ENCODE measurements at regions not wholly inside any gene's neighbourhood (a gene's known extent, or its start where the extent isn't known, plus 50 kb on each side); places are given as distances from the start of the nearest gene placed in this dataset.

GRCh38 chr11:29783506-29783905, 233.3 kb downstream of the KCNA4 start:
- no peak for DNase-seq (ENCODE audit: extremely low read depth in 1 of 2, low read depth in 1 of 2)

- no peak for DNase-seq (ENCODE audit: extremely low read depth in 1 of 2, low read depth in 1 of 2)
Observed at GRCh38 chr11:29782447-29782846, 234.4 kb downstream of the KCNA4 start.

- no peak for DNase-seq (ENCODE audit: extremely low read depth in 1 of 2, low read depth in 1 of 2)
Observed at GRCh38 chr11:29781268-29781667, 235.6 kb downstream of the KCNA4 start.

- DNase-seq (ENCODE audit: extremely low read depth in 1 of 2, low read depth in 1 of 2), result no peak
Observed at GRCh38 chr11:29780756-29781155, 236.1 kb downstream of the KCNA4 start.

GRCh38 chr11:29773656-29774264, 243.1 kb downstream of the KCNA4 start:
- DNase-seq (ENCODE audit: extremely low read depth in 1 of 2, low read depth in 1 of 2), result no peak

GRCh38 chr11:29756871-29757270, 260.0 kb downstream of the KCNA4 start:
- no peak for DNase-seq (ENCODE audit: extremely low read depth in 1 of 2, low read depth in 1 of 2)

GRCh38 chr11:29755474-29755873, 261.4 kb downstream of the KCNA4 start:
- no peak for DNase-seq (ENCODE audit: extremely low read depth in 1 of 2, low read depth in 1 of 2)

GRCh38 chr11:29751618-29752017, 265.2 kb downstream of the KCNA4 start:
- no peak for DNase-seq (ENCODE audit: extremely low read depth in 1 of 2, low read depth in 1 of 2)

GRCh38 chr11:29750392-29750791, 266.4 kb downstream of the KCNA4 start:
- DNase-seq (ENCODE audit: extremely low read depth in 1 of 2, low read depth in 1 of 2), result no peak

GRCh38 chr11:29734287-29734686, 282.5 kb downstream of the KCNA4 start:
- no peak for DNase-seq (ENCODE audit: extremely low read depth in 1 of 2, low read depth in 1 of 2)

- DNase-seq (ENCODE audit: extremely low read depth in 1 of 2, low read depth in 1 of 2), result no peak
Observed at GRCh38 chr11:29713831-29714320, 303.0 kb downstream of the KCNA4 start.

GRCh38 chr11:29712616-29713015, 304.2 kb downstream of the KCNA4 start:
- DNase-seq (ENCODE audit: extremely low read depth in 1 of 2, low read depth in 1 of 2), result no peak

GRCh38 chr11:29707924-29708323, 308.9 kb downstream of the KCNA4 start:
- DNase-seq (ENCODE audit: extremely low read depth in 1 of 2, low read depth in 1 of 2), result no peak

- no peak for DNase-seq (ENCODE audit: extremely low read depth in 1 of 2, low read depth in 1 of 2)
Observed at GRCh38 chr11:29685361-29685760, 331.5 kb downstream of the KCNA4 start.

GRCh38 chr11:29682856-29683255, 334.0 kb downstream of the KCNA4 start:
- DNase-seq (ENCODE audit: extremely low read depth in 1 of 2, low read depth in 1 of 2), result no peak

- DNase-seq (ENCODE audit: extremely low read depth in 1 of 2, low read depth in 1 of 2), result no peak
Observed at GRCh38 chr11:29679996-29680395, 336.8 kb downstream of the KCNA4 start.

GRCh38 chr11:29676993-29677392, 339.8 kb downstream of the KCNA4 start:
- DNase-seq (ENCODE audit: extremely low read depth in 1 of 2, low read depth in 1 of 2), result no peak

GRCh38 chr11:29669310-29669709, 347.5 kb downstream of the KCNA4 start:
- no peak for DNase-seq (ENCODE audit: extremely low read depth in 1 of 2, low read depth in 1 of 2)

GRCh38 chr11:29657709-29658108, 359.1 kb downstream of the KCNA4 start:
- DNase-seq (ENCODE audit: extremely low read depth in 1 of 2, low read depth in 1 of 2), result no peak

GRCh38 chr11:29656597-29656996, 360.2 kb downstream of the KCNA4 start:
- no peak for DNase-seq (ENCODE audit: extremely low read depth in 1 of 2, low read depth in 1 of 2)

GRCh38 chr11:29645373-29645772, 371.5 kb downstream of the KCNA4 start:
- no peak for DNase-seq (ENCODE audit: extremely low read depth in 1 of 2, low read depth in 1 of 2)

GRCh38 chr11:29641201-29641600, 375.6 kb downstream of the KCNA4 start:
- no peak for DNase-seq (ENCODE audit: extremely low read depth in 1 of 2, low read depth in 1 of 2)

- DNase-seq (ENCODE audit: extremely low read depth in 1 of 2, low read depth in 1 of 2), result no peak
Observed at GRCh38 chr11:29634744-29635143, 382.1 kb downstream of the KCNA4 start.
